HUDEP-2 (cell line): ENCODE measurements at regions not wholly inside any gene's neighbourhood (a gene's known extent, or its start where the extent isn't known, plus 50 kb on each side); places are given as distances from the start of the nearest gene placed in this dataset.
"Not testable (repeated sequence)": the region's sequence is repeated elsewhere in the genome, so short reads cannot be mapped to it uniquely, and the experiment has no call there.

Experiments
- DNase-seq, 76 experiments: peaks; one replicate each; lab custom pipeline; 2025; ENCODE audit not compliant: unreplicated experiment in 76 of 76; lab: John Stamatoyannopoulos, UW

DNA sequence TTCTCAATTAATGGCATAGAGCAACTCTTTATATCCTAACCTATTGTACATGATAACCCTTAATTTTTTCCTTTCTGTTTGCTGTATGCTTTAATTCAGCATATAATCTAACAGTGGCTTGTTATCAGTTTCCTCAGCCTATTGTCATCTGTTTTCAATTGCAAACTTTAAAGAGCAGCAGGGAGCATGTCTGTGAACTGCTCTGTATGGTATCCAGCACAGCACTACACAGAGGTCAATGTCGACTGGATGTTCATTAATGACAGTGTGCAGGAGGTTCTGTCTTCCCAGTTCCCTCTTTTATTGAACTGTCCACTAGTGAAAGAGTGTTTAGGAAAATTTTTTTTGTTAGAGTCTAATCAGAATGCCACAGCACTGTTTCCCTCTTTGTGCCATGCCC lies 609.1 kb downstream of the SOX5 start:
- no peak for DNase-seq

DNA sequence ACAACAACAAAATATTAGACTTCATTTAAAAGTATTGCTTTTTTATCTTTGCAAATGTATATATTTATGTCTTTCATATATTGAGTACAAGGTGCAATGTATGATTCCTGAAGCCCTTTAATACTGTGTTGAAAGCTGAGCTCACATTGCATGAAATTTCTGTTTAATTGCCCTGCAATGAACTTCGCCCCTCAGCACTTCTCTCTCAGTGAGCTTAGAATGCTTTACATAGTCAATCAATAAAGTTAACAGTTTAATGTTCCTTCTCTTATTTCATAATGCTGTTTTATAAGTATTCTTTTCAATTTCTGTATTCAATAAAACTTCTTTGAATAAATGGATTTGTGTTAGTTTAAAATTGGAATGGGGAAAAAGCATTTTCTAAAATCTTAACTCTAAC lies 607.1 kb downstream of the SOX5 start:
- DNase-seq = no peak

DNA sequence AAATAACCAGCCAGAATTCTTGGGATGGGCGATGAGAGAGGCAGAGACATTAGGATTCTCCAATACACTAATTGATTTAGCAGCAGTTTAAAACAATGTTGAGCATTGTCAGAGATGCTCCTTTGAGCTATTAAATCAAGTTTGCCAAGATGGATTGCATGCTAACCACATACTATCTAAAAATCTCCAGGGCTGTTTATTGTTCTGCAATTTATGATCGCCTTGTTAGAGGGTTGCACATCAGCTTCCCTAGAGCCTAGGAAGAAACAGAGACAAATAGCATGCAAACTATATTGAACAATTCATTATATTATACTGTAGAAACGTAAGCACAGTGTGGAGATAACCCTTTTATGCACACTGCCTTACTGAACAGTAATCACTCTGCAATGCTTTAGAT lies 599.9 kb downstream of the SOX5 start:
- no peak for DNase-seq

DNA sequence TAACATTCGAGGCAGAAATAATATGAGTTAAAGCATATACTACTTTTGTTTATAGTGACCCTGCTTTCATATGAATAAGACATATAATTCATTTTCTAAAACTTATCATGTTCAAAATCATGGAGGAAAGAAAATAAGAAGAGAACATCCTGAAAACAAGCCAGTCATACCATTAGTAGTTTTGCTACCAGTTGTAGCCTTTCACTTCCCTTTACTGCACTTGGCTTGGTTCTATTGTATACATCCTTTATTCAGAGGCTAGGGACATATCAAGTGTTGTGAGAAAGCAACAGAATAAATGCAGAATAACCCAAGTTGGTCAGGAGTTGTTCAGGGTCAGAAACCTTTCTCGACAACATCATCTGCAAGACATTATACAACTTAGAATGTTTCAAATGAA lies 598.7 kb downstream of the SOX5 start:
- DNase-seq = no peak

DNA sequence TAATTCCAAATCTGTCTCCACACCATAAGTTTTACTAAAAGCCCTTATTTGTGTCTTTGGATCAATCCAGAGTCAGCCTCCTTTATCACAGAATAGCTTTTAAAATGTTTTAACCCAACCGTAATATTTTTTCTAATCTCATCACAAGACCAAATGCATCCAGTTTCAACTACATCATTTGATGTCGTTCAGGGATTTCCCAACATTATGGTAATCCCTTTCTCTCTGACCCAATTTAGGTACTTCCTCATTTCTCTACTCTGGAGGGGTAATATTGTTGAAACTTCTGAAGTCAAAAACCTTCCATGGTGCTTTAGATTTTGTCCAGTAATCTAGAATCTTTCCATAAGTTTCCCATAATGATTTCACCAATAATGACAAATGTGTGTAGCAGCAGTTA lies 596.8 kb downstream of the SOX5 start:
- no peak for DNase-seq

DNA sequence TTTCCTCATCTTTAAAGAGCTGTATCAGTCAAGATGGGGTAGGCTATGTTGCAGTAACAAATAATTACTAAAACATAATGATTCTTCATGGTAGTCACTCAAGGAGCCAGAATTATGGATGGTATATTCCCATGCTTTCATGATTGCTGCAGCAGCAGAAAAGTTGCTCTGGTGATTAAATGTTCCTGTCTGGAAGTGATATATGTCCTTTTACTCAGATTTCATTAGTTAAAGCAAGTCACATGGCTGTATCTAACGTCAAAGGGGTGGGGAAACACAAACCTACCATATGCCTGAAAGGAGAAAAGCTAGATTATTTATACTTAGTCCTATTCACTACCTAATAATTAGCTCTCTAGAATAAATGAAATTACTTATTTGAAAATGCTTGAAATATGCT lies 594.7 kb downstream of the SOX5 start:
- no peak for DNase-seq

DNA sequence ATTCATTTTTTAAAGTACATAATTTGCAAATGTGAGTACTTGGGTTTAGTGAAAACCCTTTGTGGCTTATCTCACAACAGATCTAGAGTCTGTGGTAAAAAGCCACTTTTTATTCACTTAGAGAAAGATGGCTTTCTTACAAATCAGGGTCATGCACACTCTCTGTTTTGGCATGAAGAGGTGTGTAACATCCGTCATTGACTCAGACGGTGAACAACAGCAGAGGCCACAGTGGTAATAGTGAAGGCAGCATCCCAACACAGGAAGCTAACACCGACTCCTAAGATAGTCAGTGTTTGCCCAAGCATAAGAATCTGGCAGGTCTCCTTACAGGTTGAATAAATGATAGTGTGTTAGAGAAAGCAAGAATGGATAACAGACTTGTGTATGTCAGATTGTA lies 593.0 kb downstream of the SOX5 start:
- no peak for DNase-seq

DNA sequence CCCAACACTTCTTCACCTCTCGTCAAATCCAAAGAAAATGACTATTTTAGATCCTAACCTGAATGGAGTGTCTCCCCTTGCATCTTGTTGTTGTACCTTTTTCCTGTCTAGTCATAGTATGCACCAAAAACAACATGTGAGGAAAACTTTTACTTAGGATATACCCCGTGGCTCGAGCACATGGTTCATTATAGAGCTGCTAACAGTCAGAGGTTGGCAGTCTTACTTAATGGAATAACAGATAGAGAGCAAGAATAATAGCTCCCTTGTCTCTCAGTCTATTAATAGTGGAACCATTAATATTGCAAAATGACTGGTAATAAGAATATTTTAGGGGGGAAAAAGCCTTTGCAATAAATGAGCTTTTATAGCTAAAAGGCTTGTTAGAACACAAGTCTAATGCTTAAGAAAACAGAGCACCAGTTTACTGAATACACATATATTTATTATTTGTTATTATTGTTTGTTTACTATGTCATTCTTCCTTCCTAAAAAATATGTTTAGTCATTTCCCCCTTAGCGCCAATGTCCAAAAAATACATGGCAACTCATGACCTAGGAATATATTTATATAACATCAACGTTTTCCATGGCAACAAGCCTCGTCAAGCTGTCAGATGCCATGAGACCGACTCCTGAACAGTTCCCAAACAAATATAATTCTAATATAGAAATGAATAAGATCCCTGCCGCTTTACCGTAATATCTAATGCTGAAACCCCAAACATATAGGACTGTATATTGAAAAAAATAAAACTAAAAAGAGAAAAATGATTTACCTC lies 592.4 kb downstream of the SOX5 start:
- DNase-seq = no peak

DNA sequence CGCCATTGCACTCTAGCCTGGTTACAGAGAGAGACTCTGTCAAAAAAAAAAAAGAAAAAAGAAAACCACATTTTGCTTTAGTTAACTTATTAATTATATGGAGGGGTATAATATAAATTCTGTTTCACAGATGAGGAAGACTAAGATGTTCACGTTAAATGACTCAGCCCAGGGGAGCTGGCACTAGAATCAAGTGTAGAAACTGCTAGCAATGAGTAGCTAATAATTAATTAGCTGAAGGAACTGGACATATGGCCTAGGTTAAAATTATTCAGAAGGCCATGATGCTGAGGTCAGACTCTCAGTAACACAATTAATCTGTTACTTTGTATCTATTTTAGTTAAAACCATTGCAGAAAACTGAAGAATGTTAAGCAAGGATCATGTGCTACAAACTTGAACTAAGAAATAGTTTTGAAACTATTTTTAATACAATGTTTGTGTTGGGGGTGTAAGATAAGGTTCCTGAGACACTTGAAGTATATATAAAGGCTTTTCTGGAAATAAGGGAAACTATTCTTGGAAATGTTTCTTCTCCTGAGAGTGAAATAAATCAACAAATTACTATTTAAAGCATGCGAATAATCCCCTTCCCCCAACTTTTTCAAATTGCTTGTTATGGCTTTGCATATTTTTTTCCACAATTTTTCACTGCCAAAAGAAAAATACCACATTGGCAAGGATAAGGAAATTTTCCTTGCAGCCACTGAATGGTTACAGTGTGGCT lies 589.3 kb downstream of the SOX5 start:
- no peak for DNase-seq

DNA sequence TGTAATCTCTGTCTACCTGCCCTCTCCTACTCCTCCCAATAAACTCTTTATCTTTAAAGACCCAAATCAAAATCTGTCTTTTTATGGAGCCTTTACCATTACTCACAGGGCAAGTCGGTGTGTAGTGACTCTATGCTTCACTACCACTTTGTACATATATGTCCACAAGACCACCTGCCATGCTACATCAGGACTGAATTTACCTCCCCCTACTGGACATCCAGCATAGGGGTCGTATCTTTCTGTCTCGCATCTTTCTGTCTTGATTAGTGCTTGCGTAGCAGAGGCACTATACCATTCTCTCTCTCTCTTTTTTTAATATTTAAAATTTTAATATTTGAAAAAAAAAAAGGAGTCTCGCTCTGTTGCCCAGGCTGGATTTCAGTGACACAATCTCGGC lies 587.5 kb downstream of the SOX5 start:
- no peak for DNase-seq

DNA sequence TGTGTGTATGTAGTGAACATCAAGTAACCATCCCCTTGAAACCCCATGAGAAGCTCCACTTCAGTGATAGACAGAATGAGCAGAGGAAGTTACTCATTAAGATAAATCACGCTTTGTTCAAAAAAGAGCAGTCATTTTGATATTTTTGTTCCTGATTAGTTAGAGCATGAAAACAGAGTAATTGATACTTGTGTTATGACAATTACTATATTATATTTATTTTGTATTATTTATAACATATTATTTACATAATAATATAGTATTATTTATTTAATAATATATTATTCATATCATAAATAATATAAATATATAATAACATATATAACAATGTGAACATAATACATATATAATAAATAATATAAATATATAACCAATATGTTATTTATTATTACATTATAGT lies 580.9 kb downstream of the SOX5 start:
- no peak for DNase-seq

DNA sequence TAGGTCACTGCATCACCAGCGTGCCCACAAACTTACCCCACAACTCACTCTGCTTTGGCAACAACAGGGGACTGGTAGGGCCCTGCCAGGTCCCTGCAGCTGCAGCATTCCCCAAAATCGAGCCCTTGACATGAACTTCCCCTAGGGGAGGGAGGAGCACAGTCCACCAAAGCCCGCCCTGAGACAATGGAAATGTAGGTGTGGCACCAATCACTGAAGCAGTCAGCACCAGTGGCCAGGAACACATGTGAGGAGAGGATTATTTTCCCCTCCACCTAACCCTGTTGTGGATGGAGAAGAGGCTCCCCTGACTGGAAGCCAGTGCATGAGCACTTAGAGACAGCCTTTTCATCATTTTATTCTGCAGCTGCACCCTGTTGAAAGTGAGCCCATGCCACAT lies 573.8 kb downstream of the SOX5 start:
- DNase-seq = no peak

DNA sequence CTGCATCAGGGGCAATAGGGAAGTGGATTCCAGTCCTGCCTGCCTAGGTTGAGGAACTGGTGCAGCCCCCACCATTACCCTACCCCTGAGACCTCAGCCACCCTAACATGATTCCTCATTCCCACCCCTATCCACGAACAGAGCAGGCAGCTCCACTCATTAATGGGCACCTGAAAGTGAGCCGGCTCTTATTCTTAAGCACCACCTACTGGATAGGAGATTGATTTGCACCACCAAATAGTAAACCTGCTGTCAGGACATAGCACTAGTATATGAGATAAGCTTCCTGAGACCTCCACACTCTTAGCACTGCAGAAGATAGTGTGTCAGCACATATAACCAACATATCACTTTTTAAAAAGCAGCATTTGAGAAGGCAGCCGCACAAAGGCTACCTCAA lies 573.2 kb downstream of the SOX5 start:
- peak in 3 of 76 experiments; percentile 1 to 7 (median 6) for DNase-seq

DNA sequence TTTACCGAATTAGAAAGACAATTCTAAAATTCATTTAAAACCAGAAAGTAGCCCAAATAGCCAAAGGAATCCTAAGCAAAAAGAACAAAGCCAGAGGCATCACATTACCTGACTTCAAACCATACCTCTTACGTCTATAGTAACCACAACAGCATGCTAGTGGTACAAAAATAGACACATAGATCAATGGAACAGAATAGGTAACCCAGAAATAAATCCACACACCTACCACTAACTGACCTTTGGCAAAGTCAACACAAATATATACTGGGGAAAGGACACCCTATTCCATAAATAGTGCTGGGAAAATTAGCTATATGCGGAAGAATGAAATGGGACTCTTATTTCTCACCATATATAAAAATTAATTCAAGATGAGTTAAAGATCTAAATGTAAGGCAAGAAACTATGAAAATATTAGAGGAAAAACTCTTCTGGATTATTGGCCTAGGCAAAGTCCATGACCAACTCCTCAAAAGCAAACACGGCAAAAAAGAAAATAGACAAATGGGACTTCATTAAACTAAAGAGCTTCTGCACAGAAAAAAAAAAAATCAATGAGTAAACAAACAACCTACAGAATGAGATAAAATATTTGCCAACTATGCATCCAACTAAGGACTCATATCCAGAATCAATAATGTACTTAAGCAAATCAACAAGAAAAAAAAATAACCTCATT lies 568.9 kb downstream of the SOX5 start:
- no peak for DNase-seq

DNA sequence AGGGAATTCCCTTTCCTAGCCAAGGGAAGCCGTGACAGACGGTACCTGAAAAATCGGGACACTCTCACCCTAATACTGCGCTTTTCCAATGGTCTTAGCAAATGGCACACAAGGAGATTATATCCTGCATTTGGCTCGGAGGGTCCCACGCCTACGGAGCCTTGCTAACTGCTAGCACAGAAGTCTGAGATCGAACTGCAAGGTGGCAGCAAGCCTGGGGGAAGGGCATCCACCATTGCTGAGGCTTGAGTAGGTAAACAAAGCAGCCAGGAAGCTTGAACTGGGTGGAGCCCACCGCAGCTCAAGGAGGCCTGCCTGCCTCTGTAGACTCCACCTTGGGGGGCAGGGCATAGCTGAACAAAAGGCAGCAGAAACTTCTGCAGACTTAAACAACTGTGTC lies 560.6 kb downstream of the SOX5 start:
- not testable (repeated sequence) for DNase-seq

DNA sequence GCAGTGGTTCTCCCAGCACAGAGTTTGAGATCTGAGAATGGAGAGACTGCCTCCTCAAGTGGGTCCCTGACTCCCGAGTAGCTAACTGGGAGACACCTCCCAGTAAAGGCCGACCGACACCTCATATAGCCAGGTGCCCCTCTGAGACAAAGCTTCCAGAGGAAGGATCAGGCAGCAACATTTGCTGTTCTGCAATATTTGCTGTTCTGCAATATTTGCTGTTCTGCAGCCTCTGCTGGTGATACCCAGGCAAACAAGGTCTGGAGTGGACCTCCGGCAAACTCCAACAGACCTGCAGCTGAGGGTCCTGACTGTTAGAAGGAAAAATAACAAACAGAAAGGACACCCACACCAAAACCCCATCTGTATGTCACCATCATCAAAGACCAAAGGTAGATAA lies 560.2 kb downstream of the SOX5 start:
- not testable (repeated sequence) for DNase-seq

DNA sequence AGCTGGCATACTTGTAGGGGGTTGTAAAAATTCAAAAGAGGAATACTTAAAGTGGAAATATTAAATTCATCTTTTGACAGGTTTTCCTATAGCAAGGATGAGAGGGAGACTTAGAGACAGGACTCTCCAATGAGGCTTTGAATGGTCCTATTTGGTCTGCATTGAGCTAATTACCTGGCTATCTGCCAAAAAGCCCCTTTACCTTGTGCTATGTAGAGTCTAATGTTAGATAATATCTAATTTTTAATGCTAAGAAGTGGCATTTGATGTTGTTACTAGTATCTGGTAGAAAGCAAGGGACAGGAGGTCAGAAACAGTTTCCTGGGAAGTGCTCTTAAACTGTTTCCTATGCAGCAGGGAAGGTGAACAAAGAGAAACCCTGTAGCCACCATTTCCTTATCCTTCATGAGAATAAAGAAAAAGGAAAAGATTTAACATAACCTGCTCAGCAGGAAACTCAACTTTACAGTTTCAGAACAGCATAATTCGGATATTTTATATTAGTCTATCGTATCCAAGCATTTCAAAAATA lies 550.0 kb downstream of the SOX5 start:
- DNase-seq = no peak

DNA sequence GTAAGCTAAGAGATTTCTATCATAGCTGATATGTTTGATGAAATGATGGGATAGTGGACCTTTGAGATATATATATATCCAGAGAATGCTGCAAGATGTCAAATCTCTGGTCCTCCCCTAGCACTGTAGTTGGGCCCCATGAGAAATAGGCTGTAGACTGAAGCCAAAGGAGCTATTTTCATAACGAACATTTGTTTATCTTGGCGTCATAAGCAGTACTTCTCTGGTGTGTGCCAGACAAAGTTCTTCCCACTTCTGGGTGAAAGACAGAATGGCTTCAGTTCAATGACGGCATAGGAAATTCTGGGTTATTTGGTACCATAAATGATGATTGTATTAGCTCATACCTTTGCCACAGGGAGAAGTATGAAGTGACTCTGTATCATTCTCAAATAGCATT lies 534.3 kb downstream of the SOX5 start:
- no peak for DNase-seq

DNA sequence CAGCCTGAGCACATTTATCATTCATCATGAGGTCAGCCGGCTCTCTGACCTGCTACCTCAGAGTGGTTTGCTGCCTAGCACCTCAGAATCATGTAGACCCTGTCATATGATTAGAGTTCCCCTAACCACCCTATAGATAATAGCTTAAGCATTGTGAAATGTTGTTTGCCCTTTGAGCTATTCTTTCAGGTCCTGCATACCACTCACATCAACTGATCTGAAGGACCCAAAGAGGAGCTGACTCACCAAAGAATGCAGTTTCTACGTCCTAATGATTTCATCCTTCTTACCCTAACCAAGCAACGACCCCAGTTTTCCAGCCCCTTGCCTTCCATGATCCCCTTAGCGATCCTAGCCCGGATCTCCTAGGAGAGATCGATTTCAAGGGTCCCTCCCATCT lies 527.9 kb downstream of the SOX5 start:
- DNase-seq = no peak

DNA sequence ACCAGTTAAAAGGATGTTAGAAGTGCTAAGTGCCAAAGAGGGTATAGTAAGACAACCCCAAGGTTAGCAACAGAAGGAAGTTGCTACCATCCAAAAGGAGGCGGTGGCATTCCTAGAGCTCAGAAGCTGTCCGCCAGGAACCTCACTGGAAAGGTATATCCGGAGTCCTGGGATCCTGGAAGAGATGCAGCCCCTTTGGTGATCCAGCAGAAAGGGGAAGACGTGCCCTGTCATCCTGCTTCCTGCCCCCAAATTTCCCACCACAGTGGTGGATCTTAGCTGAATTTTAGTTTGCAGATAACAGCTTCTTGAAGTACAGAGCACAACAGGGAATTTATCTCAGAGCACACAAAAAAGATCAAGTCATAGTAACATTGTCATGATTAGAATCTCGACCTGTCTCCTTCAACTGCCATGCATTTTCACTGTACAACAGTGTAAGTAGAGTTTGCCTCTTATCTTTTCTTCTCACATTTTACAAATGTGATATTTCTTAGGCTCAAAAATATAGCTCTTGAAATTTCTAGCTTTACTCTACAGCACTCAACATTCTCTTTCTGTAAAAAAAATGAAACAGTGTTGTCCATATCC lies 526.3 kb downstream of the SOX5 start:
- DNase-seq = peak in 11 of 76 experiments; percentile 0 to 57 (median 13)

DNA sequence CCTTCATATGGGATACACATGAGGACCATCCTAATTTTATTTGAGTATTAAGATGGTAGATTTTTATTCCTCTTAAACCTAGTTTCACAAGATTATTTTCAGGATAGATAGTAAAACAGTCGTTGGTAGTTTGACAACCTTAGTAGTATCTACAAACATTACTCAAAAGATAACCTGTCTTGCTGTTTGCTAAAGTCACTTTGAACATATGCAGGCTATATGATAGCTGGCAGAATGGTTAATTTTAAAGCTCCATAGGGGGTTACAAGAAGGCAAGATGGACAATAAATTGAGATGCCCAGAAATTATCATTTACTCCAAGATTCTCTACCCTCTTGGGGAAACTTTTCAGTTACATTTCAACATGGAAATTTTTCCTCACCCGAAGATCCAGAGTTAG lies 525.7 kb downstream of the SOX5 start:
- peak in 1 of 76 experiments; percentile 21 for DNase-seq
